GM12872 (cell line): ENCODE measurements at regions not wholly inside any gene's neighbourhood (a gene's known extent, or its start where the extent isn't known, plus 50 kb on each side); places are given as distances from the start of the nearest gene placed in this dataset.

Experiments used
- TF ChIP-seq, protein P1 (sequence below): IDR thresholded peaks from 3 replicates; pipeline ENCODE4 v1.5.1; 2011; ENCODE audit warnings: low read depth, mild to moderate bottlenecking, low read length, moderate library complexity; ENCODE audit not compliant: insufficient read depth

DNA sequence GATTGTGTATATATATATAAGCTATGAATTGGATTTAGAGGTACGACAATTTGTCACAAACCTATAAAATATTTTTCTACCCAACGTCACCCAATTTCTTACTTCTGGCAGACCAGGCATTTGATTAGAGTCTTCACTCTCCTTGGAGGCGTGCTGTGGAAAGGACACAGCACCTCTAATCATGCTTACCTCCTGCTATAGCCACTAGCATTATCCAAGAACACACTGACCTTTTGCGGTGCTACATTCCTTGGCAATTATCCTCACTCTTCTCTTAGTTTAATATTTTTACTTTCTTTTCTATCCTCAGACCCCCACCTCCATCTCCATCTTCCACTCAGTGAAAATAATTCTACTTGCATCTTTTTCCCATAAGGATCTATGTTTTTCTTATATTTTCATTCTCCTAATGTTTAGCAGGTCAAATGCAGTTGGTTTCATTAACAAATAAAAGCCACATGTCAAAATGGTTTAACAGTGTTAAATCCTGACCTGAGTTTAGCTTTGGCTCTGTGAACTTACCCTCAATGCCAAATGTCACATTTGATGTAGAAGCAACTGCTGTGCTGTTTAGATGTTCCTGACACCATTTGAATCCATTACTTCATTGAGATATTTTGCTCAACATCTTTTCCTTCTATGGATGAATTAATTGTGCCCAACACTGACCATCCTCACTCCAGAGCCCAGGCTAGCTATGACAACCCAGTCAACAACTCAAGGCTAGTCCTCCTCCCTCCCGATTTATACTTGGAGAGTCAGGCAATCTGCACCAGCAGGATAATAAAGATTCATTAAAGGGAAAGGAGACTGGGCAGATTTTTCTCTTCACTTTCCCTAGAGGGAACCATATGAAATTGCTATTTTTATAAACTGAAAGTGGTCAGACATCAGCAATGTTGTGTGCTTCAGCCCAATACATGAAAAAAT, 240.5 kb downstream of the MREG start:
- TF ChIP-seq, protein P1, sequence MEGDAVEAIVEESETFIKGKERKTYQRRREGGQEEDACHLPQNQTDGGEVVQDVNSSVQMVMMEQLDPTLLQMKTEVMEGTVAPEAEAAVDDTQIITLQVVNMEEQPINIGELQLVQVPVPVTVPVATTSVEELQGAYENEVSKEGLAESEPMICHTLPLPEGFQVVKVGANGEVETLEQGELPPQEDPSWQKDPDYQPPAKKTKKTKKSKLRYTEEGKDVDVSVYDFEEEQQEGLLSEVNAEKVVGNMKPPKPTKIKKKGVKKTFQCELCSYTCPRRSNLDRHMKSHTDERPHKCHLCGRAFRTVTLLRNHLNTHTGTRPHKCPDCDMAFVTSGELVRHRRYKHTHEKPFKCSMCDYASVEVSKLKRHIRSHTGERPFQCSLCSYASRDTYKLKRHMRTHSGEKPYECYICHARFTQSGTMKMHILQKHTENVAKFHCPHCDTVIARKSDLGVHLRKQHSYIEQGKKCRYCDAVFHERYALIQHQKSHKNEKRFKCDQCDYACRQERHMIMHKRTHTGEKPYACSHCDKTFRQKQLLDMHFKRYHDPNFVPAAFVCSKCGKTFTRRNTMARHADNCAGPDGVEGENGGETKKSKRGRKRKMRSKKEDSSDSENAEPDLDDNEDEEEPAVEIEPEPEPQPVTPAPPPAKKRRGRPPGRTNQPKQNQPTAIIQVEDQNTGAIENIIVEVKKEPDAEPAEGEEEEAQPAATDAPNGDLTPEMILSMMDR: no peak

- TF ChIP-seq, protein P1: no peak
Measured at GRCh38 chr2:215772003-215772402, 241.3 kb downstream of the MREG start.

DNA sequence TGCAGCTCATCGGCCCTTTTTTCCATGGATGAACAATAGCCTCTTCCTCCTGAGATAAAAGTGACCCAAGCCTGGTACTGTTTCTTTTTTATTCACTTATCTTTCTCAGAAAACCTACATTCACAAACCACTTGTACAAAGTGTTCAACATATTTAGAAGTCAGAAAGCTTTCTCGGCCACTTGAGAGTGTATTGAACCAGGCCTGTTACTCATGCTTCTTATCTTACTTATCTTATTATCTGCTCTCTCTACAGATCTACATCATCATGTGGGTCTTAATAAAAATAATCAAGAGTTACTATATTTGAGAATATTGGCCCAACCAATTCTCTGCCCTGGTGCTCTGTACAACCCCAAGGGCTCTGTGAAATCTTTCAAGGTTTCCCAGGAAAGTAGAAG, 242.1 kb downstream of the MREG start:
- TF ChIP-seq, protein P1: no peak

GRCh38 chr2:215770668-215771067, 242.7 kb downstream of the MREG start:
- TF ChIP-seq, protein P1: no peak

DNA sequence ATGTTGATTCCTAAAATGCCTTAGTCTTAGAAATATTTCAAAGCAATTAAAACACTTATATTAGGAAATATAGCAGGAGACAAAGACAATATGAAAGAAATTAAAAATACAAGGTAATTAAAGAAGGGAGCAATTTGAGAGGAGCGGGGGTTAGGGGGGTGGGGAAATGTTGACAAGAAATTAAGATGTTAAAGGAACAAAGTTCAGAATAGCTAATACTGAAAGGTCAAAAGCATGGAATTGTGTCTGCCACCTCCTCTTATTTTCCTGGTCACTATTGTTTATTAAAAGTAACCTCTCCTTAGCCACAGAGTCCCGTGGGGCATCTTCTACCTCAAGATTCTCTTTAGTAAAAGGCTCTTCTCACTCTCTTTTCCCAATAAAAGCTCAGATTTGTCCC, 244.1 kb downstream of the MREG start:
- TF ChIP-seq, protein P1: no peak

DNA sequence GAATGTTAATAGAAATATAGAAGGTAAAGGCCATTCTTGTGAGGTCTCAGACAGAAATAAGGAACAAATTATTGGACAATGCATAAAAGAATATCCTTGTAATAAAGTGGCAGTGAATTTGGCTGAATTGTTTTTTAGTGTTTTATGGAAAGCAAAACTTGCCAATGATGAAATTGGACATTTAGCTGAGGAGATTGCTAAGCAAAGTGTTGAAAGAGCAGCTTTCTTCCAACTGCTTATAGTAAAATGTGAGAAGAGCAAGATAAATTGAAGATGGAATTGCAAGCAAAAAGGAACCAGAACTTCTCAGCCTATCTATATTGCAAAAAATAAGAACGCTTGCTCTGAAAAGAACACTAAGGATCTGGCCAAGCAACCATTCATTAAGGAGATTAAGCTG, 245.7 kb downstream of the MREG start:
- TF ChIP-seq, protein P1: no peak

GRCh38 chr2:215765729-215766360, 247.5 kb downstream of the MREG start:
- TF ChIP-seq, protein P1: no peak
